K562 (cell line): ENCODE measurements at regions not wholly inside any gene's neighbourhood (a gene's known extent, or its start where the extent isn't known, plus 50 kb on each side); places are given as distances from the start of the nearest gene placed in this dataset.

ENCODE experiments used
- ATAC-seq: fragments of 200-7000 bp; cut with Tn5 transposase; 3 replicates; pipeline ENCODE4 v1.9.1; 2020; ENCODE audit warnings: moderate library complexity
- BruUV-seq: library from RNA; stranded (reverse); fragments of 400-500 nt; replicated peaks from 2 replicates; lab custom pipeline; 2021; lab: Mats Ljungman, UMichigan
- CTCF ChIA-PET: fragments of 300-600 bp; formaldehyde crosslinking; extraction: SDS; loops from one replicate; lab custom pipeline; 2021; ENCODE audit warnings: low intra/inter-chr PET ratio; lab: Yijun Ruan, JAX
- POLR2A ChIA-PET: fragments of 300-600, 350-650 bp; sonication (Branson Sonifier 250); formaldehyde crosslinking; extraction: SDS; loops from one replicate; lab custom pipeline; 2021; ENCODE audit warnings: antibody characterized with exemption, inconsistent platforms; lab: Yijun Ruan, JAX
- DNase-seq, 4 experiments: peaks; one replicate each; pipeline versions ENCODE4 v3.0.0 to v3.0.0-alpha.2; 2011 to 2018; ENCODE audit warnings: low spot score in 3 of 4, mixed read lengths in 3 of 4; ENCODE audit errors: extremely low read depth in 1 of 4
- FAIRE-seq: peaks from 2 replicates; lab custom pipeline; 2011; peaks lifted over from hg19 to GRCh38; lab: Jason Lieb, UNC
- H2AFZ ChIP-seq: 2 replicates; pipeline ENCODE4 v1.6.0; 2011; ENCODE audit warnings: low read depth, low read length, control low read depth, inconsistent platforms
- H3K27ac ChIP-seq: fragments of 200-600 bp; 3 replicates; pipeline ENCODE4 v1.8.0; 2011; ENCODE audit warnings: low read depth, mild to moderate bottlenecking, control low read depth, inconsistent platforms, low read length, moderate library complexity, mixed read lengths; ENCODE audit errors: extremely low read depth
- H3K27me3 ChIP-seq, 2 experiments: fragments of 300-600 bp in 1 of 2; 2 replicates in 1 of 2; 3 replicates in 1 of 2; pipeline versions ENCODE4 v1.6.0 to v1.8.0; 2011; ENCODE audit warnings: inconsistent platforms in 2 of 2, low read length in 2 of 2, mild to moderate bottlenecking in 1 of 2, mixed read lengths in 1 of 2, moderate library complexity in 1 of 2; ENCODE audit not compliant: control insufficient read depth in 2 of 2, insufficient read depth in 2 of 2
- H3K36me3 ChIP-seq: fragments of 300-600 bp; 3 replicates; pipeline ENCODE4 v1.8.0; 2011; ENCODE audit warnings: mild to moderate bottlenecking, low read length, inconsistent platforms; ENCODE audit not compliant: control insufficient read depth, insufficient read depth
- H3K4me1 ChIP-seq, 2 experiments: fragments of 200-600 bp in 1 of 2; replicated peaks in 1 of 2; 2 replicates in 1 of 2; 3 replicates in 1 of 2; pipeline versions ENCODE4 v1.5.1 to v1.8.0; 2011; ENCODE audit warnings: inconsistent platforms in 2 of 2, low read length in 2 of 2, mild to moderate bottlenecking in 1 of 2, mixed read lengths in 1 of 2, moderate library complexity in 1 of 2; ENCODE audit not compliant: control insufficient read depth in 2 of 2, insufficient read depth in 2 of 2
- H3K4me2 ChIP-seq: 2 replicates; pipeline ENCODE4 v1.6.1; 2011; ENCODE audit warnings: low read length, control low read depth, inconsistent platforms, mixed read lengths; ENCODE audit not compliant: insufficient read depth
- H3K4me3 ChIP-seq: fragments of 200-600 bp; sonication (generic), shearing (Covaris generic); 2 replicates; pipeline ENCODE4 v1.5.1; 2016; ENCODE audit warnings: control low read depth, inconsistent platforms
- H3K79me2 ChIP-seq: fragments of 200-600 bp; 3 replicates; pipeline ENCODE4 v1.8.0; 2011; ENCODE audit warnings: low read length, inconsistent platforms; ENCODE audit not compliant: control insufficient read depth, insufficient read depth
- H3K9ac ChIP-seq, 2 experiments: 2 replicates each; pipeline versions ENCODE4 v1.6.0 to v1.6.1; 2011; ENCODE audit warnings: low read depth in 2 of 2, low read length in 2 of 2, control low read depth in 1 of 2, inconsistent platforms in 1 of 2, mild to moderate bottlenecking in 1 of 2, mixed read lengths in 1 of 2; ENCODE audit not compliant: insufficient read depth in 1 of 2
- H3K9me1 ChIP-seq: one replicate; pipeline ENCODE4 v1.6.0; 2011; ENCODE audit warnings: inconsistent platforms, mild to moderate bottlenecking, low read length, moderate library complexity; ENCODE audit not compliant: control insufficient read depth, insufficient read depth
- H3K9me3 ChIP-seq: replicated peaks from 2 replicates; pipeline ENCODE4 v1.5.1; 2011; ENCODE audit warnings: low read depth, low read length, inconsistent platforms; ENCODE audit not compliant: control insufficient read depth, insufficient read depth
- H4K20me1 ChIP-seq: replicated peaks from 2 replicates; pipeline ENCODE4 v1.6.1; 2011; ENCODE audit warnings: low read length, inconsistent platforms, mixed read lengths; ENCODE audit not compliant: control insufficient read depth, insufficient read depth
- BMI1 ChIP-seq: fragments of 150-350 bp; IDR thresholded peaks from 2 replicates; pipeline ENCODE4 v1.6.1; 2014; ENCODE audit warnings: low read length
- ETS2 ChIP-seq: IDR thresholded peaks from 2 replicates; pipeline ENCODE4 v1.6.1; 2016; ENCODE audit warnings: borderline replicate concordance, missing genetic modification characterization, mild to moderate bottlenecking, moderate library complexity, missing compliant biosample characterization; ENCODE audit not compliant: poor library complexity, severe bottlenecking
- MECOM ChIP-seq: fragments of 250-450 bp; sonication (Bioruptor Pico); IDR thresholded peaks from 2 replicates; pipeline ENCODE4 v1.8.0; 2022; ENCODE audit warnings: inconsistent platforms
- OTX1 ChIP-seq: fragments of 450-650 bp; formaldehyde crosslinking; IDR thresholded peaks from 2 replicates; pipeline ENCODE4 v1.4.0; 2022; ENCODE audit warnings: mild to moderate bottlenecking
- ZFP91 ChIP-seq: sonication (generic); formaldehyde crosslinking; IDR thresholded peaks from 2 replicates; pipeline ENCODE4 v1.8.0; 2022; ENCODE audit warnings: mild to moderate bottlenecking, missing genetic modification reagents
- ZNF133 ChIP-seq: fragments of 250-450 bp; sonication (Bioruptor Pico); IDR thresholded peaks from 2 replicates; pipeline ENCODE4 v1.4.0; 2020; ENCODE audit warnings: mild to moderate bottlenecking
- ZNF280A ChIP-seq: fragments of 450-650 bp; IDR thresholded peaks from 2 replicates; pipeline ENCODE4 v1.6.1; 2018; ENCODE audit warnings: mild to moderate bottlenecking, low read depth; ENCODE audit not compliant: partially characterized antibody
- WGBS: fragments of 100-300 bp; shearing (Covaris generic); methylation state at CpG from one replicate; pipeline ENCODE4 v1.1.6; 2016; ENCODE audit warnings: low coverage, mixed read lengths; ENCODE audit not compliant: insufficient coverage; ENCODE audit errors: missing lambda C conversion rate; 5-methylcytosine and 5-hydroxymethylcytosine counted together
- in situ Hi-C: fragments of 300-500 bp; cut with MboI; formaldehyde crosslinking; loops from 4 replicates; pipeline ENCODE4 v1.15.0; 2018; ENCODE audit warnings: inconsistent platforms, mixed read lengths
- intact Hi-C: fragments of 100-400 bp; cut with micrococcal nuclease; formaldehyde crosslinking; loops from 2 replicates; pipeline ENCODE4 v1.14.2; 2022

- in situ Hi-C loops, result no loop called here
- Histone ChIP-seq H3K79me2 (no peaks in the 10 kb centered on the region), H3K27ac (no peak overlapping the region), H3K9ac (no peak overlapping the region), H3K4me1 (no peaks in the 10 kb centered on the region), H3K4me2 (no peak overlapping the region), H4K20me1 (no peaks in the 10 kb centered on the region), H3K36me3 (no peaks in the 10 kb centered on the region), H3K27me3 (peaks cover 0 to 58% of the 10 kb centered on the region in 2 experiments; a peak in 3 of 5 replicates), H3K4me3 (no peak overlapping the region), H3K9me3 (no peaks in the 10 kb centered on the region), H3K9me1 (no peaks in the 10 kb centered on the region), H2AFZ (no peak overlapping the region)
- ChIA-PET POLR2A (no interaction called here), CTCF (no interaction called here)
- FAIRE-seq (no peak), DNase-seq (no peak), ATAC-seq (no peak)
- intact Hi-C loops, result no loop called here
- BruUV-seq, result no TSS peak
- no peak for TF ChIP-seq OTX1
- TF ChIP-seq BMI1, result no peak
- no peak for TF ChIP-seq ETS2 (tag)
- WGBS, result 0% methylated on average over 4 of the region's 4 CpGs
Measured at GRCh38 chr3:127095774-127096173, 97.2 kb upstream of the PRR23E start.

- no peak overlapping the region for H3K4me2 ChIP-seq
- H3K9ac ChIP-seq, result no peak overlapping the region
- no peaks in the 10 kb centered on the region for H3K9me3 ChIP-seq
- H3K9me1 ChIP-seq, result no peaks in the 10 kb centered on the region
- no peaks in the 10 kb centered on the region for H3K4me1 ChIP-seq
- DNase-seq (no peak), ATAC-seq (no peak)
- no peaks in the 10 kb centered on the region for H4K20me1 ChIP-seq
- intact Hi-C loops, result no loop called here
- H2AFZ ChIP-seq, result no peak overlapping the region
- no TSS peak for BruUV-seq
- H3K79me2 ChIP-seq, result no peaks in the 10 kb centered on the region
- CTCF ChIA-PET, result no interaction called here
- WGBS, result 0% methylated on average over 5 of the region's 11 CpGs
- in situ Hi-C loops, result no loop called here
- H3K27me3 ChIP-seq, result peaks cover 0 to 57% of the 10 kb centered on the region in 2 experiments; a peak in 2 of 5 replicates
- no peaks in the 10 kb centered on the region for H3K36me3 ChIP-seq
- TF ChIP-seq ZNF133 (CRISPR knock-in tag) (no peak), ZFP91 (CRISPR knock-in tag) (no peak), ZNF280A (no peak), MECOM (CRISPR knock-in tag) (no peak)
- TF ChIP-seq, all 486 proteins: peak for 0
- Histone ChIP-seq H3K4me3 (no peak overlapping the region), H3K27ac (no peak overlapping the region)
- FAIRE-seq, result no peak
- POLR2A ChIA-PET, result no interaction called here
Measured at GRCh38 chr3:127096256-127097071, 96.5 kb upstream of the PRR23E start.
